ENCODE measurements at regions not wholly inside any gene's neighbourhood (a gene's known extent, or its start where the extent isn't known, plus 50 kb on each side); places are given as distances from the start of the nearest gene placed in this dataset.

DNA sequence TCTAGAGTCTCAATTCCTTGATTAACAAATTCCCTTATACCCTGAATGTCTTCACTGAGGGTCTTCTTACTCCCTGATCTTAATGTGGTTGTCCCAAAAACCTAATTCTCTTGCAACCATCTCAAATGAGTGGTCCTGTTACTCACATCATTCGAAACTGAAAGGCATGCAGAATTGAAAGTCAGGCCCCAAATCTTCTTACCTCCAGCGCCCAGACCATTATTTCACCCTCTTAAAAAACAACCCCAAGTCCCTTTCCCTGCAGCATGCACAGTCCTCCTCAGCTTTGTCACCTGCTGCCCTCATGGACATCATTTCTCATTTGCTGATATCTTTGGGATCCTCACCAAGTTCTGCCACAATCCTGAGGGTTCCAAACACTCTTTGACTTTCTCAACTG, 230.1 kb downstream of the SEC16B start:
- TF ChIP-seq, protein P1, sequence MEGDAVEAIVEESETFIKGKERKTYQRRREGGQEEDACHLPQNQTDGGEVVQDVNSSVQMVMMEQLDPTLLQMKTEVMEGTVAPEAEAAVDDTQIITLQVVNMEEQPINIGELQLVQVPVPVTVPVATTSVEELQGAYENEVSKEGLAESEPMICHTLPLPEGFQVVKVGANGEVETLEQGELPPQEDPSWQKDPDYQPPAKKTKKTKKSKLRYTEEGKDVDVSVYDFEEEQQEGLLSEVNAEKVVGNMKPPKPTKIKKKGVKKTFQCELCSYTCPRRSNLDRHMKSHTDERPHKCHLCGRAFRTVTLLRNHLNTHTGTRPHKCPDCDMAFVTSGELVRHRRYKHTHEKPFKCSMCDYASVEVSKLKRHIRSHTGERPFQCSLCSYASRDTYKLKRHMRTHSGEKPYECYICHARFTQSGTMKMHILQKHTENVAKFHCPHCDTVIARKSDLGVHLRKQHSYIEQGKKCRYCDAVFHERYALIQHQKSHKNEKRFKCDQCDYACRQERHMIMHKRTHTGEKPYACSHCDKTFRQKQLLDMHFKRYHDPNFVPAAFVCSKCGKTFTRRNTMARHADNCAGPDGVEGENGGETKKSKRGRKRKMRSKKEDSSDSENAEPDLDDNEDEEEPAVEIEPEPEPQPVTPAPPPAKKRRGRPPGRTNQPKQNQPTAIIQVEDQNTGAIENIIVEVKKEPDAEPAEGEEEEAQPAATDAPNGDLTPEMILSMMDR (IDR thresholded peaks at IDR 0.05) = no peak
- intact Hi-C loops (cut with micrococcal nuclease) = no loop called here
- DNase-seq = no peak
- Mint-ChIP-seq H3K36me3 (ENCODE audit: low read depth) (no peaks in the 10 kb centered on the region), H3K4me3 (no peak overlapping the region), H3K27me3 (no peaks in the 10 kb centered on the region), H3K9me3 (no peaks in the 10 kb centered on the region), H3K27ac (no peak overlapping the region), H3K4me1 (no peaks in the 10 kb centered on the region)
- no peak for ATAC-seq (ENCODE audit: low read depth)
- CTCF ChIA-PET = no interaction called here
- POLR2A ChIA-PET = no interaction called here

DNA sequence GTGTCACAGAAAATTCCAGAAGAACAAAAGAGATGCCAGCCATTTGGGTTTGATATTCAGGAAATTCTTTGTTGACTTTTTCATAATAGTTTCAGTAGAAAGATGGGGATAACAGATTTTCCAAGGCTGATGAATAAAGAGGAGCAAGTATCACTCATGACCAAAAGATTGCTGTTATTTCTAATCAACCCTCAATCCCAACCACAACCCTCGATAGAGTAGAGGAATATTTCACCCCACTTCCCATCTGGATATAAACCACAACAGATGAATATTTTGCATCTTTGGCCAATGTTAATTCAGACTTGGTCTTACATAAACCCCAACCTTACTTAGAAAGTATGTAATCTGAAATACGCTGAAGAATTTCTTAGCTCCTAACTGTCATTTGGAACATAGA, 232.4 kb downstream of the SEC16B start:
- TF ChIP-seq, protein P1 (IDR thresholded peaks at IDR 0.05) = no peak
- ChIA-PET CTCF (no interaction called here), POLR2A (no interaction called here)
- DNase-seq (no peak), ATAC-seq (ENCODE audit: low read depth) (no peak)
- H3K4me3 Mint-ChIP-seq = no peak overlapping the region
- peaks cover 4% of the 10 kb centered on the region for H3K9me3 Mint-ChIP-seq
- H3K27ac Mint-ChIP-seq = no peak overlapping the region
- H3K36me3 Mint-ChIP-seq (ENCODE audit: low read depth) = no peaks in the 10 kb centered on the region
- no peaks in the 10 kb centered on the region for H3K4me1 Mint-ChIP-seq
- intact Hi-C loops (cut with micrococcal nuclease) = no loop called here
- H3K27me3 Mint-ChIP-seq = no peaks in the 10 kb centered on the region

DNA sequence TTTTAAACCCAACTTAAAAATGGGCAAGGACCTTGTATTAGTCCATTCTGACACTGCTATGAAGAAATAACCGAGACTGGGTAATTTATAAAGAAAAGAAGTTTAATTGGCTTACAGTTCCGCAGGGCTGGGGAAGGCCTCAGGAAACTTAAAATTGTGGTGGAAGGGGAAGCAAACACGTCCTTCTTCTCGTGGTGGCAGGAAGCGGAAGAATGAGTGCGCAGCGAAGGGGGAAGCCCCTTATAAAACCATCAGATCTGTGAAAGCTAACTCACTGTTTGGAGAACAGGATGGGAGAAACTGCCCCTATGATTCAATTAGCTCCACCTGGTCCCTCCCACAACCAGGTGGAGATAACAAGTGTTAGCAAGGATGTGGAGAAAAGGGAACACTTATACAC, 237.7 kb downstream of the SEC16B start:
- Mint-ChIP-seq H3K4me1 (no peaks in the 10 kb centered on the region), H3K36me3 (ENCODE audit: low read depth) (no peaks in the 10 kb centered on the region), H3K27ac (no peak overlapping the region), H3K4me3 (no peak overlapping the region), H3K9me3 (peaks cover 5% of the 10 kb centered on the region), H3K27me3 (no peaks in the 10 kb centered on the region)
- intact Hi-C loops (cut with micrococcal nuclease) = no loop called here
- ChIA-PET POLR2A (no interaction called here), CTCF (no interaction called here)
- ATAC-seq (ENCODE audit: low read depth) (no peak), DNase-seq (no peak)
- TF ChIP-seq, protein P1 (IDR thresholded peaks at IDR 0.05) = no peak

DNA sequence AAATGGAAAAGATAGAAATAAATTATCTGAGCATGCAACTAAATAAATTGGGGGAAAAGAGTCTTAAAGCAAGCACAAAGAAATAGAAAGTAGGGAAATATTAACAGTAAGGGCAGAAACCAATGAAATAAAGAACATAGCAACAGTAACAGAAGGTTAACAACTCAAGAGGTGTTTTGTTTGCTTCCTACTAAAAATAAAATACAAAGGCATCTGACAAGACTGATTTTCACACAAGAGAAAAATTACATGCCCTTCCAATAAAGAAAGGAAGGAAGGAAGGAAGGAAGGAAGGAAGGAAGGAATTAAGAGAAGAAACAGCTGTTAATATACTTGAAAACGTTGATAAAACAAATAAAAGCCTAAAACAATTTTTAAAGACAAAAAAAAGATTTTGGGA, 240.2 kb downstream of the SEC16B start:
- TF ChIP-seq, protein P1 (IDR thresholded peaks at IDR 0.05) = no peak
- Mint-ChIP-seq H3K9me3 (peaks cover 5% of the 10 kb centered on the region), H3K4me1 (no peaks in the 10 kb centered on the region), H3K36me3 (ENCODE audit: low read depth) (no peaks in the 10 kb centered on the region), H3K4me3 (no peak overlapping the region), H3K27ac (no peak overlapping the region), H3K27me3 (no peaks in the 10 kb centered on the region)
- intact Hi-C loops (cut with micrococcal nuclease) = no loop called here
- DNase-seq (no peak), ATAC-seq (ENCODE audit: low read depth) (no peak)
- CTCF ChIA-PET = no interaction called here
- POLR2A ChIA-PET = no interaction called here

DNA sequence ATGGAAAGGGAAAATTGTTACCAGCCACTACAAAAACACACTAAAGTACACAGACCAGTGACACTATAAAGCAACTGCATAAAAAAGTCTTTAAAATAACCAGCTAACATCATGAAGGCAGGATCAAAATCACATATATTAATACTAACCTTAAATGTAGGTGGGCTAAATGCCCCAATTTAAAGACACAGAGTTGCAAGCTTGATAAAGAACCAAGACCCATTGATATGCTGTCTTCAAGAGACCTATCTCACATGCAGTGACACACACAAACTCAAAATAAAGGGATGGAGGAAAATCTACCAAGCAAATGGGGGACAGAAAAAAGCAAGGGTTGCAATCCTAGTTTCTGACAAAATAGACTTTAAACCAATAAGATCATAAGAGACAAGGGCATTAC, 246.3 kb downstream of the SEC16B start:
- Mint-ChIP-seq H3K9me3 (peaks cover 18% of the 10 kb centered on the region), H3K4me1 (no peaks in the 10 kb centered on the region), H3K27ac (no peak overlapping the region), H3K4me3 (no peak overlapping the region), H3K36me3 (ENCODE audit: low read depth) (no peaks in the 10 kb centered on the region), H3K27me3 (peaks cover 2% of the 10 kb centered on the region)
- intact Hi-C loops (cut with micrococcal nuclease) = no loop called here
- TF ChIP-seq, protein P1 (IDR thresholded peaks at IDR 0.05) = no peak
- CTCF ChIA-PET = no interaction called here
- no peak for ATAC-seq (ENCODE audit: low read depth)
- no peak for DNase-seq
- POLR2A ChIA-PET = no interaction called here
